ENCODE measurements at regions not wholly inside any gene's neighbourhood (a gene's known extent, or its start where the extent isn't known, plus 50 kb on each side); places are given as distances from the start of the nearest gene placed in this dataset.

GRCh38 chr7:52940481-52940880 lies 95.0 kb upstream of the POM121L12 start:
- no peak for DNase-seq
- intact Hi-C loops (cut with DNase I; ENCODE audit: low total_unique reads) = no loop called here
- H3K4me3 ChIP-seq = no peak overlapping the region
- no peaks in the 10 kb centered on the region for H3K9me3 ChIP-seq
- H3K4me1 ChIP-seq = no peaks in the 10 kb centered on the region
- H3K27me3 ChIP-seq = no peaks in the 10 kb centered on the region
- H3K36me3 ChIP-seq = no peaks in the 10 kb centered on the region
- TF ChIP-seq CTCF (IDR thresholded peaks at IDR 0.05) = no peak
- H3K27ac ChIP-seq = no peak overlapping the region

DNA sequence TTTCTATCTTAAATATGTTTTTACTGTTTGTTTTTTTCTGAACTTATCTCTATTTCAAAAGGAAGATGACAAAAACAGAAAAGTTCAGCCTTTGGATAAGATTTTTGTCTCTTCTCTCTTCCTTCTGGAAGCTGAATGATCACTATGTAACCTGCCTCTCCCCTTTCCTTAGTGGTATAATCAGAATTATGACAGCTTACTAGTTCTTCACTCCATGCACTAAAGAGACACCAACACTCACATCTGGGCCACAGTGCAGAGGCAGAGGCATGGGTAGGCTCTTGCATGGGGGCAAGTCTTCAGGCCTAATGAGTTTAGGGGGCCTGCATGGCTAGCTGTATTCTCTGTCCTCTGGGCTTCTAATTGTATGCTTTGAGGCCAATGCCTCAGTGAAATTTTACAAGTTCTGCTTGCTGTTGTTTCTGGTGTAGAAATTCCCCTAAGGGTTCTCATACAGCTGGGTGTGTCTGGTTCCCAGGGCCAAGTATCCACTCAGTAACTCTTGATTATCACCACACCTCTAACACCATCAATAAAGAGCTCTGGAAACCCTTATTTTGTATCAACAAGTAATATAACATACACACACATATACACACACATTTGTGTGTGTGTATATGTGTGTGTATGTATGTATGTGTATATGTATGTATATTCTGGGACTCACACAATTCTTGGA lies 96.8 kb upstream of the POM121L12 start:
- Histone ChIP-seq H3K9me3 (no peaks in the 10 kb centered on the region), H3K27me3 (no peaks in the 10 kb centered on the region), H3K4me3 (no peak overlapping the region), H3K36me3 (no peaks in the 10 kb centered on the region), H3K4me1 (no peaks in the 10 kb centered on the region), H3K27ac (no peak overlapping the region)
- no peak for TF ChIP-seq CTCF (IDR thresholded peaks at IDR 0.05)
- intact Hi-C loops (cut with DNase I; ENCODE audit: low total_unique reads) = no loop called here
- DNase-seq = no peak

DNA sequence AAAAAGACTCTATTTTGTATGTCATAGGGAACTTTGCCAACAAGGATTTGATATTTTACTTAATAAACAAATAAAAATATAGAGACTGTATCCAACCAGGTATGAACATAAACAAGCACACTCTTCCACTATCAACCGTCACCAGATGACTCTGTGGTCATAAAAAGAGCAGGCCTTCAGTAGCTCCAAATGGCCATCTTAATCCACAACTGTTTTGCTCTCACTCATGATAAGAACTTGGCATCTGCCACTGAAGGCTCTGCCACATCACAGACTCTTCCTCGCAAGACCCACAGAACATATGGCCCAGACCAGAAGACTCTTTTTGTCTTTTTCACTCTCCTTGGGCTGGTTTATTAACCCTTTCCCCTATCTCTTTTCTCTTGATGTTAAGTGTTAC lies 98.7 kb upstream of the POM121L12 start:
- Histone ChIP-seq H3K4me3 (no peak overlapping the region), H3K9me3 (no peaks in the 10 kb centered on the region), H3K27me3 (no peaks in the 10 kb centered on the region), H3K27ac (no peak overlapping the region), H3K36me3 (no peaks in the 10 kb centered on the region), H3K4me1 (no peaks in the 10 kb centered on the region)
- no peak for DNase-seq
- intact Hi-C loops (cut with DNase I; ENCODE audit: low total_unique reads) = no loop called here
- no peak for TF ChIP-seq CTCF (IDR thresholded peaks at IDR 0.05)

- H3K9me3 ChIP-seq = no peaks in the 10 kb centered on the region
- TF ChIP-seq CTCF (IDR thresholded peaks at IDR 0.05) = no peak
- H3K27ac ChIP-seq = no peak overlapping the region
- no peak for DNase-seq
- intact Hi-C loops (cut with DNase I; ENCODE audit: low total_unique reads) = no loop called here
- H3K27me3 ChIP-seq = no peaks in the 10 kb centered on the region
- H3K36me3 ChIP-seq = no peaks in the 10 kb centered on the region
- no peak overlapping the region for H3K4me3 ChIP-seq
- no peaks in the 10 kb centered on the region for H3K4me1 ChIP-seq
These were observed 106.8 kb upstream of the POM121L12 start for GRCh38 chr7:52928591-52928990.

GRCh38 chr7:52925332-52925731 lies 110.1 kb upstream of the POM121L12 start:
- DNase-seq = no peak
- TF ChIP-seq CTCF (IDR thresholded peaks at IDR 0.05) = no peak
- no peak overlapping the region for H3K27ac ChIP-seq
- no peaks in the 10 kb centered on the region for H3K9me3 ChIP-seq
- intact Hi-C loops (cut with DNase I; ENCODE audit: low total_unique reads) = no loop called here
- no peaks in the 10 kb centered on the region for H3K4me1 ChIP-seq
- no peaks in the 10 kb centered on the region for H3K36me3 ChIP-seq
- H3K27me3 ChIP-seq = no peaks in the 10 kb centered on the region
- no peak overlapping the region for H3K4me3 ChIP-seq

- intact Hi-C loops (cut with DNase I; ENCODE audit: low total_unique reads) = no loop called here
- Histone ChIP-seq H3K36me3 (no peaks in the 10 kb centered on the region), H3K9me3 (no peaks in the 10 kb centered on the region), H3K4me3 (no peak overlapping the region), H3K27ac (no peak overlapping the region), H3K4me1 (no peaks in the 10 kb centered on the region), H3K27me3 (no peaks in the 10 kb centered on the region)
- TF ChIP-seq CTCF (IDR thresholded peaks at IDR 0.05) = no peak
- no peak for DNase-seq
These were observed 114.5 kb upstream of the POM121L12 start for GRCh38 chr7:52920977-52921376.

Data from tibial artery (tissue), 4 donors.